WERI-Rb-1 (cell line): ENCODE measurements at regions not wholly inside any gene's neighbourhood (a gene's known extent, or its start where the extent isn't known, plus 50 kb on each side); places are given as distances from the start of the nearest gene placed in this dataset.

Experiments
- DNase-seq: peaks from one replicate; pipeline ENCODE4 v3.0.0-alpha.2; 2020
- H3K27ac ChIP-seq: fragments of 250-450 bp; sonication (Bioruptor Pico); 2 replicates; pipeline ENCODE4 v1.5.1; 2020; ENCODE audit warnings: mild to moderate bottlenecking, moderate library complexity
- H3K27me3 ChIP-seq: fragments of 250-450 bp; sonication (Bioruptor Pico); 2 replicates; pipeline ENCODE4 v1.5.1; 2021; ENCODE audit warnings: mild to moderate bottlenecking, low read depth, moderate library complexity; ENCODE audit not compliant: insufficient read depth, severe bottlenecking
- H3K36me3 ChIP-seq: fragments of 250-450 bp; sonication (Bioruptor Pico); 2 replicates; pipeline ENCODE4 v1.5.1; 2020; ENCODE audit warnings: mild to moderate bottlenecking, moderate library complexity
- H3K4me3 ChIP-seq: 2 replicates; pipeline ENCODE4 v1.5.1; 2011; ENCODE audit warnings: low read depth, mild to moderate bottlenecking, control low read depth, low read length
- H3K9me3 ChIP-seq: fragments of 250-450 bp; sonication (Bioruptor Pico); 2 replicates; pipeline ENCODE4 v1.5.1; 2021; ENCODE audit warnings: mild to moderate bottlenecking, moderate library complexity; ENCODE audit not compliant: severe bottlenecking
- CTCF ChIP-seq: IDR thresholded peaks from 2 replicates; pipeline ENCODE4 v1.5.1; 2011; ENCODE audit warnings: low read depth, mild to moderate bottlenecking, control low read depth, inconsistent platforms, low read length

DNA sequence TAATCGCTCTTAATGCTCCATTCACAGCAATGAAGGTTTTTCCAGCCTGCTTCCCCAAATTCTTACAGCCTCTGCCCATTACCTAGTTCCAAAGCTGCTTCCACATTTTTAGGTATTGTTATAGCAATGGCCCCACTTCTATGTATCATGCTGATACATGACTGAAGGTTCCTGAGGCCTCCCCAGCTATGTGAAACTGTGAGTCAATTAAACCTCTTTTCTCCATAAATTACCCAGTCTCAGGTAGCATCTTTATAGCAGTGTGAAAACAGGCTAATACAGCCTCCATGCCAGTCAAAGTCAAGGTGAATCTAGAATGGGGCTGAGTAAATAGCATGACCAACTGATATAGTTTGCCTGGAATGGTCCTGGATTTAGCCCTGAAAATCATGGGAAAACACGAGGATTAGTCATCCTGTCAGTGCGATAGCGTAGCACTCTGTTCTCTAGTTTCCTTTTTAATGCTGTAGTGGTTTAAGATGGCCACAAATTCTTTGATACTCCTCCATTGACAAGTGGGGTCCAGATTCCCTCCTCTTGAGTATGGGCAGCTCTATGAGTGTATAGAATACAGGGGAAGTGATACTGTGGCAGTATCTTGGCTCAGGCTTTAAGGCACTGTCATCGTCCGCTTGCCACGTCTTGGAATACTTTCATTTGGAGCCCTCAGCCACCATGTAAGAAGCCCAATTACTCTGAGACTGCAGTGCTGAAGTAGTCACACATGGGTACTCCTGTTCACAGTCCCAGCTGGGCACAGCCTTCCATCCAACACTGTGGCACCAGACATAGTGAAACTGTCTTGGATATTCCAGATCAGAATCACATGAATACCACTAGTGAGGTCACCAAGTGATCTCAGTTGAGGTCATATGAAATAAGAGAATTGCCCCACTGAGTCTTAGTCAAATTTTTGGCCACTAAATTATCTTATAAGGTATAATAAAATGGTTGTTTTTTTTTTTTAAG, 94.0 kb upstream of the PLCL2 start:
- no peak for DNase-seq
- no peaks in the 10 kb centered on the region for H3K9me3 ChIP-seq
- TF ChIP-seq CTCF = no peak
- H3K36me3 ChIP-seq = no peaks in the 10 kb centered on the region
- H3K27me3 ChIP-seq = no peaks in the 10 kb centered on the region
- H3K4me3 ChIP-seq = no peak overlapping the region
- no peak overlapping the region for H3K27ac ChIP-seq

DNA sequence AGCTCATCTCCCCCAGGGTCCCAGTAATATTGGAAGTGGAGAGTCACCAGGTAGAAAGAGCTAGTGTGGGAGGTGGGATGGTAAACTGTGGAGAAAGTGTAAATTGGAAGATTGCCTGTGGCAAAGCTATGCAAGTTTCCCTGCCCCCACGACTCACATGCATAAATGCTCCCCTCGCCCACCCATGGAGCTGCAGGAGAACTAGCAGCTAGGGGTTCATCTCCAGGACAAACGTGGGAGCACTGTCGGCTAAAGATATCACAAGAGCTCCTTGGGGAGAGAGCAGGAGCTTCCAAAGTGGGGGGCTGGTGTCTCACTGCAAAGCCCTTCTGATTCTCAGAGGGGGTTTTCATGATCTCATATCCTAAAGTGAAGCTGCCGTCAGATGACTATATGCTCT, 91.4 kb upstream of the PLCL2 start:
- no peak for TF ChIP-seq CTCF
- no peaks in the 10 kb centered on the region for H3K27me3 ChIP-seq
- no peaks in the 10 kb centered on the region for H3K36me3 ChIP-seq
- H3K9me3 ChIP-seq = no peaks in the 10 kb centered on the region
- H3K4me3 ChIP-seq = no peak overlapping the region
- H3K27ac ChIP-seq = no peak overlapping the region
- DNase-seq = no peak

- DNase-seq = no peak
- no peak for TF ChIP-seq CTCF
- Histone ChIP-seq H3K27ac (no peak overlapping the region), H3K4me3 (no peak overlapping the region), H3K9me3 (peaks cover 5% of the 10 kb centered on the region), H3K36me3 (no peaks in the 10 kb centered on the region), H3K27me3 (no peaks in the 10 kb centered on the region)
Observed at GRCh38 chr3:16794257-16794656, 90.5 kb upstream of the PLCL2 start.

DNA sequence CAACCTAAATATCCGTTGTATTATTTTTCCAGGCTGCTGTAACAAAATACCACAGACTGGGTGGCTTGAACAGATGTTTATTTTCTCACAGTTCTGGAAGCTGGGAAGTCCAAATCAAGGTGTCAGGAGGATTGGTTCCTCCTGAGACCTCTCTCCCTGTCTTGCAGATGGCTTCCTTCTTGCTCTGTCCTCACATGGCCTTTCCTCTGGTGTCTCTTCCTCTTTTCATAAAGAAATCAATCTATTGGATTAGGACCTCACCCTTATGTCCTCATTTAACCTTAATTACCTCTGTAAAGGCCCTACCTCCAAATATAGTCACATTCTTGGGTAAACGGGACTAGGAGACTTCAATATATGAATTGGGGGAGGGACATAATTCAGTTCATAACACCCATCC, 89.2 kb upstream of the PLCL2 start:
- no peak overlapping the region for H3K4me3 ChIP-seq

DNA sequence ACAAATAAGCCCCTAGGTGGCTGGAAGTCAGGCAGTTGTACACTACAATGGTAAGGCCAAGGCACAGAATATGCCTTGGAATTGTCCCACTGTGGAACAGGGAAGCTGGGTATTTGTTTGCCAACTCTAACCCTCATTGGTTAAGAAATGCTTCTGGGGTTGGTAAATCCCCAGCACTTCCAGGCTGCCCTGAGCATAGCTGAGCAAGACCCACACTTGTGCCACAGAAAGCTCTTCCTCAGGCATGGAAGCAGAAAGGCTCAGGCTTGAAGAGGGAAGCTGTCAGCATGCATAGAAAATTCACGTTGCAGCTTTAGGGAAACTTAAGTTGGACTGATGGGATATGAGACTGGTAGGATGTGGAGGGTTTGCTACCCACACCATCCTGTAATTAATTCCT, 86.9 kb upstream of the PLCL2 start:
- no peaks in the 10 kb centered on the region for H3K27me3 ChIP-seq
- H3K27ac ChIP-seq = no peak overlapping the region
- H3K9me3 ChIP-seq = peaks cover 5% of the 10 kb centered on the region
- H3K36me3 ChIP-seq = no peaks in the 10 kb centered on the region
- DNase-seq = no peak
- H3K4me3 ChIP-seq = no peak overlapping the region
- TF ChIP-seq CTCF = no peak

More for the DNA sequence above, 89.2 kb upstream of the PLCL2 start:
- DNase-seq = no peak
- Histone ChIP-seq H3K27ac (no peak overlapping the region), H3K9me3 (peaks cover 5% of the 10 kb centered on the region), H3K27me3 (no peaks in the 10 kb centered on the region), H3K36me3 (no peaks in the 10 kb centered on the region)
- TF ChIP-seq CTCF = no peak
